Stomach (tissue), 8 donors: ENCODE measurements at regions not wholly inside any gene's neighbourhood (a gene's known extent, or its start where the extent isn't known, plus 50 kb on each side); places are given as distances from the start of the nearest gene placed in this dataset.

Source experiments
- DNase-seq, 2 donors: peaks; one replicate each; pipeline versions ENCODE4 v3.0.0 to v3.0.0-alpha.2; 2013 to 2019
- H3K27ac ChIP-seq, 5 donors: fragments of 200-600 bp in 4 of 5; sonication (generic) in 4 of 5; one replicate each; pipeline ENCODE4 v1.5.1; 2013 to 2019; ENCODE audit warnings: mild to moderate bottlenecking in 1 of 5, moderate library complexity in 1 of 5
- H3K27me3 ChIP-seq, 3 donors: fragments of 200-600 bp; sonication (generic); one replicate each; pipeline ENCODE4 v1.5.1; 2017 to 2019; ENCODE audit warnings: mixed run types in 1 of 3
- H3K36me3 ChIP-seq, 4 donors: fragments of 200-600 bp; sonication (generic); 1 replicate in 3 of 4; 2 replicates in 1 of 4; pipeline ENCODE4 v1.5.1; 2016 to 2019
- H3K4me1 ChIP-seq, 4 donors: fragments of 200-600 bp; sonication (generic); one replicate each; pipeline ENCODE4 v1.5.1; 2016 to 2019
- H3K4me3 ChIP-seq, 4 donors: fragments of 200-600 bp; sonication (generic) in 3 of 4; one replicate each; pipeline ENCODE4 v1.5.1; 2016 to 2019; ENCODE audit warnings: mild to moderate bottlenecking in 1 of 4
- H3K9me3 ChIP-seq, 4 donors: fragments of 200-600 bp; sonication (generic); one replicate each; pipeline ENCODE4 v1.5.1; 2016 to 2019
- EP300 ChIP-seq: sonication (generic); formaldehyde crosslinking; IDR thresholded peaks from one replicate; pipeline ENCODE4 v1.6.1; 2017; ENCODE audit warnings: antibody characterized with exemption
- POLR2A ChIP-seq, 4 donors: fragments of 450-650 bp; IDR thresholded peaks; one replicate each; pipeline ENCODE4 v1.6.1; 2016; ENCODE audit warnings: antibody characterized with exemption in 4 of 4, control low read depth in 2 of 4, mild to moderate bottlenecking in 1 of 4, moderate library complexity in 1 of 4
- POLR2AphosphoS5 ChIP-seq, 3 donors: sonication (generic); formaldehyde crosslinking; IDR thresholded peaks; one replicate each; pipeline ENCODE4 v1.6.1; 2016; ENCODE audit warnings: antibody characterized with exemption in 3 of 3
- WGBS, 5 donors: extraction: QIAGEN DNeasy Blood & Tissue Kit in 3 of 5; methylation state at CpG; one replicate each; pipeline versions ENCODE4 v1.1.5 to v1.1.7; 2013 to 2018; 5-methylcytosine and 5-hydroxymethylcytosine counted together
- intact Hi-C: fragments of 100-400 bp; cut with DNase I; formaldehyde crosslinking; loops from one replicate; pipeline ENCODE4 v1.15.1; 2023; ENCODE audit warnings: low total_unique reads
- TF ChIP-seq, protein P1 (sequence below), 7 experiments: fragments of 450-650 bp in 4 of 7; fragments of 200-600 bp in 3 of 7; sonication (generic) in 3 of 7; IDR thresholded peaks; one replicate each; pipeline ENCODE4 v1.5.1; 2016 to 2019; ENCODE audit warnings: antibody characterized with exemption in 7 of 7, control low read depth in 2 of 7, mild to moderate bottlenecking in 1 of 7
- donor health status: healthy with polysubstance abuse.
- donor health status: Bipolar disorder and iron deficiency.
- donor health status: healthy.

GRCh38 chr4:23260511-23260910 is 567.8 kb downstream of the GBA3 start:
- Histone ChIP-seq H3K27ac (no peak overlapping the region), H3K27me3 (no peaks in the 10 kb centered on the region), H3K36me3 (no peaks in the 10 kb centered on the region), H3K4me3 (no peak overlapping the region), H3K4me1 (no peaks in the 10 kb centered on the region), H3K9me3 (no peaks in the 10 kb centered on the region)
- no peak for DNase-seq
- 86 to 91% (median 89%) methylated on average over 1 of the region's 1 CpG for WGBS, 5 donors
- intact Hi-C loops = no loop called here
- TF ChIP-seq, protein P1, sequence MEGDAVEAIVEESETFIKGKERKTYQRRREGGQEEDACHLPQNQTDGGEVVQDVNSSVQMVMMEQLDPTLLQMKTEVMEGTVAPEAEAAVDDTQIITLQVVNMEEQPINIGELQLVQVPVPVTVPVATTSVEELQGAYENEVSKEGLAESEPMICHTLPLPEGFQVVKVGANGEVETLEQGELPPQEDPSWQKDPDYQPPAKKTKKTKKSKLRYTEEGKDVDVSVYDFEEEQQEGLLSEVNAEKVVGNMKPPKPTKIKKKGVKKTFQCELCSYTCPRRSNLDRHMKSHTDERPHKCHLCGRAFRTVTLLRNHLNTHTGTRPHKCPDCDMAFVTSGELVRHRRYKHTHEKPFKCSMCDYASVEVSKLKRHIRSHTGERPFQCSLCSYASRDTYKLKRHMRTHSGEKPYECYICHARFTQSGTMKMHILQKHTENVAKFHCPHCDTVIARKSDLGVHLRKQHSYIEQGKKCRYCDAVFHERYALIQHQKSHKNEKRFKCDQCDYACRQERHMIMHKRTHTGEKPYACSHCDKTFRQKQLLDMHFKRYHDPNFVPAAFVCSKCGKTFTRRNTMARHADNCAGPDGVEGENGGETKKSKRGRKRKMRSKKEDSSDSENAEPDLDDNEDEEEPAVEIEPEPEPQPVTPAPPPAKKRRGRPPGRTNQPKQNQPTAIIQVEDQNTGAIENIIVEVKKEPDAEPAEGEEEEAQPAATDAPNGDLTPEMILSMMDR (IDR thresholded peaks at IDR 0.05) = no peak
- TF ChIP-seq POLR2A (IDR thresholded peaks at IDR 0.05) (no peak), EP300 (no peak), POLR2AphosphoS5 (IDR thresholded peaks at IDR 0.05) (no peak)

DNA sequence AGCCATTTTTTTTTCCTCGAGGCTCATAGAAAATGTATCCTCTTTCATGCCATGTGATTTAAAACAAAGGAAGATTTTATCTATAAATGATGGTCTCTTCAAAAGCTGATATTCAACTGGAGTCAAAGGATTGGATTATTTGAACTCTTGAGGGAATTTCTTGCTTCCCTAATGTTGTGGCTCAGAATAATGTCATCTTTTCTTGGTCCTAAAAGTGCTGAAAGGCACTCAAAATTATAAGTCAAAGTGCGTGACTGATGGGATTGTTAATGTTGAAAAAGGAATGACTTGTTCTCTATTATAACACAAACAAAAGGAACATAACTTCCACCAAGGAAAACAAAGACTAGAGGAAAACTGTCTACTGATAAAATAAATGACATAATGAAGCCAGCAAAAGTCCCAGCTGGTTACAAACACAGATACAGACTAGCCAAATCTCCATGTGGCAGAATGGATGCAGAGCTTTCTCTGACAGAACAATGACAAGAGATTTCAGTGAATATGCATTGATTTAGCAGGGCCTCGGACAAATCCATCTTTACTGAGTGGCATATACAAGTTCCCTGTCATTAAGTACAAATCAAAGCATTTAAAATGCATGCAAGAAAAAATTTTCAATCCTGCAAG is 552.6 kb downstream of the GBA3 start:
- H3K27me3 ChIP-seq = no peaks in the 10 kb centered on the region
- no peak overlapping the region for H3K4me3 ChIP-seq
- H3K27ac ChIP-seq = no peak overlapping the region
- no peaks in the 10 kb centered on the region for H3K9me3 ChIP-seq
- 56 to 64% (median 60%) methylated on average over 3 of the region's 3 CpGs for WGBS, 5 donors
- no peaks in the 10 kb centered on the region for H3K4me1 ChIP-seq
- TF ChIP-seq POLR2A (IDR thresholded peaks at IDR 0.05) (no peak), POLR2AphosphoS5 (IDR thresholded peaks at IDR 0.05) (no peak), EP300 (no peak)
- TF ChIP-seq, protein P1 (IDR thresholded peaks at IDR 0.05) = no peak
- DNase-seq = no peak
- H3K36me3 ChIP-seq = no peaks in the 10 kb centered on the region
- intact Hi-C loops = no loop called here

GRCh38 chr4:23242962-23243361 is 550.2 kb downstream of the GBA3 start:
- Histone ChIP-seq H3K27me3 (no peaks in the 10 kb centered on the region), H3K4me3 (no peak overlapping the region), H3K36me3 (no peaks in the 10 kb centered on the region), H3K4me1 (no peaks in the 10 kb centered on the region), H3K9me3 (no peaks in the 10 kb centered on the region), H3K27ac (no peak overlapping the region)
- intact Hi-C loops = no loop called here
- WGBS, 5 donors = 60 to 84% (median 74%) methylated on average over 2 of the region's 2 CpGs
- no peak for TF ChIP-seq POLR2AphosphoS5 (IDR thresholded peaks at IDR 0.05)
- no peak for TF ChIP-seq POLR2A (IDR thresholded peaks at IDR 0.05)
- no peak for TF ChIP-seq EP300
- TF ChIP-seq, protein P1 (IDR thresholded peaks at IDR 0.05) = no peak
- no peak for DNase-seq

DNA sequence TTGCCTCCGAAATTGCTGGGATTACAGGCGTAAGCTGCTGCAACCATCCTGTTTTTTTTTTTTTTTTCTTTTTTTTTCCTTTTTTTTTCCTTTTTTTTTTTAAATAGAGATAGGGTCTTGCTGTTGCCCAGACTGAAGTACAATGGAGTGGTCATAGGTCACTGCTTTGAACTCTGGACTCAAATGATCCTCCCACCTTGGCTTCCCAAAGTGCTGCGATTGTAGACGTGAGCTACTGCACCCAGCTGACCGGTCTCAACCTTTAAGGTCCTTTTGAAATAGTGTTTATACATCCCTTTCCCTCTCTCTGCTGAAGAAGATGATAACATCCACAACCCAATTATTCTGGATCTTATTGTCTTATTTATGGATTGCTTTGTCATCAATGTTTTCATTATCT is 548.7 kb downstream of the GBA3 start:
- 67 to 78% (median 72%) methylated on average over 5 of the region's 5 CpGs for WGBS, 5 donors
- intact Hi-C loops = no loop called here
- H3K4me3 ChIP-seq = no peak overlapping the region
- H3K9me3 ChIP-seq = no peaks in the 10 kb centered on the region
- no peak overlapping the region for H3K27ac ChIP-seq
- H3K27me3 ChIP-seq = no peaks in the 10 kb centered on the region
- TF ChIP-seq EP300 = no peak
- TF ChIP-seq, protein P1 (IDR thresholded peaks at IDR 0.05) = no peak
- no peak for TF ChIP-seq POLR2AphosphoS5 (IDR thresholded peaks at IDR 0.05)
- TF ChIP-seq POLR2A (IDR thresholded peaks at IDR 0.05) = no peak
- H3K4me1 ChIP-seq = no peaks in the 10 kb centered on the region
- H3K36me3 ChIP-seq = no peaks in the 10 kb centered on the region
- no peak for DNase-seq
